Mesothelial cell of epicardium (in vitro differentiated cells): ENCODE measurements at regions not wholly inside any gene's neighbourhood (a gene's known extent, or its start where the extent isn't known, plus 50 kb on each side); places are given as distances from the start of the nearest gene placed in this dataset.

Source experiments
- DNase-seq, 2 experiments: peaks; one replicate each; pipeline ENCODE4 v3.0.0; 2021; ENCODE audit warnings: low spot score in 2 of 2; ENCODE audit not compliant: unreplicated experiment in 2 of 2
- H3K27ac Mint-ChIP-seq: 2 replicates; pipeline ENCODE4 v1.8.0; 2021; ENCODE audit warnings: mixed read lengths
- H3K27me3 Mint-ChIP-seq: 2 replicates; pipeline ENCODE4 v1.8.0; 2021; ENCODE audit warnings: low read depth, mixed read lengths
- H3K36me3 Mint-ChIP-seq: 2 replicates; pipeline ENCODE4 v1.8.0; 2021; ENCODE audit warnings: mixed read lengths
- H3K4me1 Mint-ChIP-seq: 2 replicates; pipeline ENCODE4 v1.8.0; 2021; ENCODE audit warnings: mixed read lengths
- H3K4me3 Mint-ChIP-seq: 2 replicates; pipeline ENCODE4 v1.8.0; 2021; ENCODE audit warnings: mild to moderate bottlenecking, moderate library complexity, mixed read lengths
- H3K9me3 Mint-ChIP-seq: 2 replicates; pipeline ENCODE4 v1.8.0; 2021; ENCODE audit warnings: mixed read lengths
- CTCF ChIP-seq: fragments of 200-600 bp; sonication (generic); IDR thresholded peaks from one replicate; pipeline ENCODE4 v1.5.0; 2021; ENCODE audit warnings: antibody characterized with exemption; ENCODE audit not compliant: unreplicated experiment

- Mint-ChIP-seq H3K4me3 (no peak overlapping the region), H3K27me3 (peaks cover 34% of the 10 kb centered on the region), H3K27ac (no peak overlapping the region), H3K9me3 (no peaks in the 10 kb centered on the region), H3K36me3 (no peaks in the 10 kb centered on the region), H3K4me1 (no peaks in the 10 kb centered on the region)
- TF ChIP-seq CTCF = no peak
- no peak for DNase-seq
Observed at GRCh38 chr14:97361958-97362357, 564.8 kb downstream of the VRK1 start.

- no peak overlapping the region for H3K4me3 Mint-ChIP-seq
- no peak for DNase-seq
Observed at GRCh38 chr14:97366400-97366799, 569.2 kb downstream of the VRK1 start.

DNA sequence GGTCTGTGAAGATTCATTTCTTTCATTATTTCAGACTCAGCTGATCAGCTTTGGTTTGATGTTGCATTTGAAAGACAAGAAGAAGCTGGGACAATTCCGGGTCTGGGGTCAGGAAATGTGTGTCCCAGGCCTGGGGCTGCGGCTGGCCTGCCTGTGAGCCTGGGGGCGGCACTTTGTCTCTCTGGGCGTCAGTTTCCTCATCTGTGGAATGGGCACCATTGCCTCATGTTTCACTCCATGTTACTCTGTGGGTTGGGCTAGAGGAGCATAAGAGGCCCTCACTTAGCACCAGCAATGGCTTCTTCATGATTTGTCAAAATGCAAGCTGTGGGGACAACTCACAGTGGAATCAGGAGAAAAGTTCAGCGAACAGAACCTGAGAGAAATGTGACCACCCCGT, 570.1 kb downstream of the VRK1 start:
- no peak for TF ChIP-seq CTCF
- H3K9me3 Mint-ChIP-seq = peaks cover 10% of the 10 kb centered on the region

More at GRCh38 chr14:97366400-97366799, 569.2 kb downstream of the VRK1 start:
- TF ChIP-seq CTCF = no peak
- Mint-ChIP-seq H3K27ac (no peak overlapping the region), H3K27me3 (peaks cover 17% of the 10 kb centered on the region), H3K4me1 (no peaks in the 10 kb centered on the region), H3K36me3 (no peaks in the 10 kb centered on the region), H3K9me3 (peaks cover 10% of the 10 kb centered on the region)

GRCh38 chr14:97368049-97368448, 570.9 kb downstream of the VRK1 start:
- no peak overlapping the region for H3K27ac Mint-ChIP-seq
- H3K27me3 Mint-ChIP-seq = peaks cover 13% of the 10 kb centered on the region
- no peak for TF ChIP-seq CTCF
- H3K9me3 Mint-ChIP-seq = peaks cover 10% of the 10 kb centered on the region
- H3K4me3 Mint-ChIP-seq = no peak overlapping the region
- no peak for DNase-seq
- no peaks in the 10 kb centered on the region for H3K36me3 Mint-ChIP-seq
- H3K4me1 Mint-ChIP-seq = no peaks in the 10 kb centered on the region

More for the DNA sequence above, 570.1 kb downstream of the VRK1 start:
- no peaks in the 10 kb centered on the region for H3K4me1 Mint-ChIP-seq
- no peak for DNase-seq
- H3K27me3 Mint-ChIP-seq = peaks cover 15% of the 10 kb centered on the region
- H3K27ac Mint-ChIP-seq = no peak overlapping the region
- H3K4me3 Mint-ChIP-seq = no peak overlapping the region
- H3K36me3 Mint-ChIP-seq = no peaks in the 10 kb centered on the region

- no peak for TF ChIP-seq CTCF
- H3K27ac Mint-ChIP-seq = no peak overlapping the region
- no peak overlapping the region for H3K4me3 Mint-ChIP-seq
- H3K4me1 Mint-ChIP-seq = no peaks in the 10 kb centered on the region
- DNase-seq = no peak
- peaks cover 10% of the 10 kb centered on the region for H3K9me3 Mint-ChIP-seq
- H3K27me3 Mint-ChIP-seq = peaks cover 19% of the 10 kb centered on the region
- no peaks in the 10 kb centered on the region for H3K36me3 Mint-ChIP-seq
Observed at GRCh38 chr14:97368900-97369564, 571.9 kb downstream of the VRK1 start.
